DLD1 (cell line): ENCODE measurements at regions not wholly inside any gene's neighbourhood (a gene's known extent, or its start where the extent isn't known, plus 50 kb on each side); places are given as distances from the start of the nearest gene placed in this dataset.

ENCODE experiments used
- in situ Hi-C: cut with HindIII; loops from 2 replicates; pipeline ENCODE4 v1.10.0; 2017; ENCODE audit warnings: low sequenced_read_pairs

GRCh38 chr1:118254491-118255425 is 69.7 kb upstream of the SPAG17 start:
- in situ Hi-C loops, result loop anchor here (25.0 kb wide), 2 partner anchors 92 to 183 kb away; no protein-coding TSS in a partner anchor

GRCh38 chr1:118254001-118254400 is 69.0 kb upstream of the SPAG17 start:
- in situ Hi-C loops, result loop anchor here (25.0 kb wide), 2 partner anchors 92 to 183 kb away; no protein-coding TSS in a partner anchor

- in situ Hi-C loops, result loop anchor here (25.0 kb wide), 2 partner anchors 91 to 184 kb away; no protein-coding TSS in a partner anchor
These were observed 68.3 kb upstream of the SPAG17 start for GRCh38 chr1:118253053-118253915.

GRCh38 chr1:118252624-118253023 is 67.6 kb upstream of the SPAG17 start:
- in situ Hi-C loops, result loop anchor here (25.0 kb wide), 2 partner anchors 90 to 185 kb away; no protein-coding TSS in a partner anchor

GRCh38 chr1:118250232-118250631 is 65.2 kb upstream of the SPAG17 start:
- in situ Hi-C loops, result loop anchor here (25.0 kb wide), 2 partner anchors 88 to 187 kb away; no protein-coding TSS in a partner anchor

GRCh38 chr1:118249641-118250040 is 64.6 kb upstream of the SPAG17 start:
- in situ Hi-C loops, result loop anchor here (25.0 kb wide), 2 partner anchors 87 to 188 kb away; no protein-coding TSS in a partner anchor

GRCh38 chr1:118247593-118247992 is 62.6 kb upstream of the SPAG17 start:
- in situ Hi-C loops, result no loop called here

GRCh38 chr1:118246646-118247045 is 61.6 kb upstream of the SPAG17 start:
- in situ Hi-C loops, result no loop called here

- in situ Hi-C loops, result no loop called here
These were observed 59.2 kb upstream of the SPAG17 start for GRCh38 chr1:118244194-118244593.

- in situ Hi-C loops, result no loop called here
These were observed 58.2 kb upstream of the SPAG17 start for GRCh38 chr1:118243269-118243668.
